NCI-H748 treated with DMSO at 0.1 percent for 48 hours (cell line): ENCODE measurements at regions not wholly inside any gene's neighbourhood (a gene's known extent, or its start where the extent isn't known, plus 50 kb on each side); places are given as distances from the start of the nearest gene placed in this dataset.
"Not testable (repeated sequence)": the region's sequence is repeated elsewhere in the genome, so short reads cannot be mapped to it uniquely, and the experiment has no call there.

Experiments used
- DNase-seq: peaks from one replicate; lab custom pipeline; 2025; lab: John Stamatoyannopoulos, UW

GRCh38 chr22:22057617-22058378, 75.2 kb upstream of the TOP3B start:
- DNase-seq, result no peak

GRCh38 chr22:22056809-22057594, 74.4 kb upstream of the TOP3B start:
- DNase-seq, result not testable (repeated sequence)

- DNase-seq, result not testable (repeated sequence)
These were observed 70.1 kb upstream of the TOP3B start for GRCh38 chr22:22052548-22053139.

- not testable (repeated sequence) for DNase-seq
These were observed 68.4 kb upstream of the TOP3B start for GRCh38 chr22:22051032-22051431.

GRCh38 chr22:22050141-22050775, 67.7 kb upstream of the TOP3B start:
- DNase-seq, result no peak

GRCh38 chr22:22049684-22050083, 67.1 kb upstream of the TOP3B start:
- DNase-seq, result no peak

- DNase-seq, result no peak
These were observed 66.5 kb upstream of the TOP3B start for GRCh38 chr22:22048981-22049531.

GRCh38 chr22:22048318-22048942, 65.8 kb upstream of the TOP3B start:
- DNase-seq, result no peak

GRCh38 chr22:22047776-22048175, 65.2 kb upstream of the TOP3B start:
- no peak for DNase-seq

GRCh38 chr22:22047266-22047665, 64.7 kb upstream of the TOP3B start:
- no peak for DNase-seq

GRCh38 chr22:22046370-22046769, 63.8 kb upstream of the TOP3B start:
- DNase-seq, result no peak

GRCh38 chr22:22045571-22046335, 63.2 kb upstream of the TOP3B start:
- DNase-seq, result no peak

GRCh38 chr22:22044153-22044552, 61.6 kb upstream of the TOP3B start:
- DNase-seq, result no peak

GRCh38 chr22:22043296-22044078, 60.9 kb upstream of the TOP3B start:
- no peak for DNase-seq

GRCh38 chr22:22042599-22043295, 60.2 kb upstream of the TOP3B start:
- no peak for DNase-seq

- no peak for DNase-seq
These were observed 59.4 kb upstream of the TOP3B start for GRCh38 chr22:22042009-22042408.

- no peak for DNase-seq
These were observed 58.3 kb upstream of the TOP3B start for GRCh38 chr22:22040908-22041307.

- DNase-seq, result no peak
These were observed 57.9 kb upstream of the TOP3B start for GRCh38 chr22:22040472-22040871.

GRCh38 chr22:22039286-22040074, 56.9 kb upstream of the TOP3B start:
- DNase-seq, result no peak
